Erythroblast (primary cell): ENCODE measurements at regions not wholly inside any gene's neighbourhood (a gene's known extent, or its start where the extent isn't known, plus 50 kb on each side); places are given as distances from the start of the nearest gene placed in this dataset.

ENCODE experiments used
- GATA1 ChIP-seq: IDR thresholded peaks from 2 replicates; pipeline ENCODE4 v1.6.1; 2011; ENCODE audit warnings: low read depth, mild to moderate bottlenecking, control low read depth, low read length, moderate library complexity
- POLR2A ChIP-seq: IDR thresholded peaks from 2 replicates; pipeline ENCODE4 v1.6.1; 2011; ENCODE audit warnings: mild to moderate bottlenecking, low read length

DNA sequence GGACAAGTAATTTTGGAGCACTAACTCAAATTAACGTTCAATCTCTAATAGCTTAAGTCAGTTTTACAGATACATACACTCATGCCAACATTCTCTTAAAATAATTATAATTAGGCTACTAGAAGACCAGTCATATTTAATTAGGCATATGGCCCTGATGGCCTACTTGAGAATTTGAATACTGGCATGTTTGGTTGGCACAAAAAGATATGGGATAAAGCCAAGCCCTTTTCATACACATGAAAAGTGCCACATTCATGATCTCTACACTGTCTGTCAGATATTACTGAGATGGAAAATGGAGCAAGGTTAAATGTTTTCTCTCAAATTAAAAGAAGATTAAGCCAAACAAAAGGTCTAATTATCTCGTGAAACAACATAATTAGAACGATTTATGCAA lies 1091.0 kb downstream of the C4orf33 start:
- no peak for TF ChIP-seq POLR2A
- no peak for TF ChIP-seq GATA1
